Skin epidermis (tissue), 12 donors: ENCODE measurements at regions not wholly inside any gene's neighbourhood (a gene's known extent, or its start where the extent isn't known, plus 50 kb on each side); places are given as distances from the start of the nearest gene placed in this dataset.

Experiments
- H3K27ac ChIP-seq, 21 experiments: fragments of 200-600 bp; sonication (generic) in 11 of 21; one replicate each; pipeline ENCODE4 v1.5.0; 2020; ENCODE audit warnings: mild to moderate bottlenecking in 3 of 21, inconsistent platforms in 2 of 21, moderate library complexity in 2 of 21
- H3K4me3 ChIP-seq, 7 experiments: fragments of 200-600 bp; sonication (generic) in 2 of 7; one replicate each; pipeline ENCODE4 v1.5.0; 2020; ENCODE audit warnings: inconsistent platforms in 2 of 7, mild to moderate bottlenecking in 2 of 7, moderate library complexity in 1 of 7

- Histone ChIP-seq H3K27ac (no peak overlapping the region), H3K4me3 (no peak overlapping the region)
These were observed 329.9 kb downstream of the TRIB2 start for GRCh38 chr2:13046557-13047165.

- H3K27ac ChIP-seq: no peak overlapping the region
These were observed 334.0 kb downstream of the TRIB2 start for GRCh38 chr2:13050764-13051163.

GRCh38 chr2:13052547-13052946 lies 335.8 kb downstream of the TRIB2 start:
- Histone ChIP-seq H3K4me3 (no peak overlapping the region), H3K27ac (no peak overlapping the region)

More at GRCh38 chr2:13050764-13051163, 334.0 kb downstream of the TRIB2 start:
- H3K4me3 ChIP-seq: no peak overlapping the region

- H3K27ac ChIP-seq: no peak overlapping the region
These were observed 339.6 kb downstream of the TRIB2 start for GRCh38 chr2:13056259-13056843.

GRCh38 chr2:13057671-13058070 lies 340.9 kb downstream of the TRIB2 start:
- Histone ChIP-seq H3K27ac (no peak overlapping the region), H3K4me3 (no peak overlapping the region)

More at GRCh38 chr2:13056259-13056843, 339.6 kb downstream of the TRIB2 start:
- no peak overlapping the region for H3K4me3 ChIP-seq

- H3K27ac ChIP-seq: no peak overlapping the region
These were observed 349.9 kb downstream of the TRIB2 start for GRCh38 chr2:13066676-13067075.

GRCh38 chr2:13067508-13067907 lies 350.8 kb downstream of the TRIB2 start:
- no peak overlapping the region for H3K4me3 ChIP-seq

More at GRCh38 chr2:13066676-13067075, 349.9 kb downstream of the TRIB2 start:
- H3K4me3 ChIP-seq: no peak overlapping the region

GRCh38 chr2:13089971-13090370 lies 373.2 kb downstream of the TRIB2 start:
- H3K27ac ChIP-seq: no peak overlapping the region
- no peak overlapping the region for H3K4me3 ChIP-seq

More at GRCh38 chr2:13067508-13067907, 350.8 kb downstream of the TRIB2 start:
- H3K27ac ChIP-seq: no peak overlapping the region

- Histone ChIP-seq H3K27ac (no peak overlapping the region), H3K4me3 (no peak overlapping the region)
These were observed 374.7 kb downstream of the TRIB2 start for GRCh38 chr2:13091455-13091854.

- Histone ChIP-seq H3K4me3 (no peak overlapping the region), H3K27ac (no peak overlapping the region)
These were observed 375.2 kb downstream of the TRIB2 start for GRCh38 chr2:13091861-13092378.

- no peak overlapping the region for H3K4me3 ChIP-seq
- H3K27ac ChIP-seq: no peak overlapping the region
These were observed 376.8 kb downstream of the TRIB2 start for GRCh38 chr2:13093416-13093991.

GRCh38 chr2:13102397-13103063 lies 385.8 kb downstream of the TRIB2 start:
- Histone ChIP-seq H3K27ac (no peak overlapping the region), H3K4me3 (no peak overlapping the region)

GRCh38 chr2:13103151-13103550 lies 386.4 kb downstream of the TRIB2 start:
- no peak overlapping the region for H3K4me3 ChIP-seq
- H3K27ac ChIP-seq: no peak overlapping the region

GRCh38 chr2:13103778-13104493 lies 387.2 kb downstream of the TRIB2 start:
- Histone ChIP-seq H3K27ac (no peak overlapping the region), H3K4me3 (no peak overlapping the region)

- no peak overlapping the region for H3K27ac ChIP-seq
These were observed 388.0 kb downstream of the TRIB2 start for GRCh38 chr2:13104723-13105122.

GRCh38 chr2:13106302-13106701 lies 389.6 kb downstream of the TRIB2 start:
- Histone ChIP-seq H3K27ac (no peak overlapping the region), H3K4me3 (no peak overlapping the region)

More at GRCh38 chr2:13104723-13105122, 388.0 kb downstream of the TRIB2 start:
- no peak overlapping the region for H3K4me3 ChIP-seq

- Histone ChIP-seq H3K27ac (no peak overlapping the region), H3K4me3 (no peak overlapping the region)
These were observed 392.8 kb downstream of the TRIB2 start for GRCh38 chr2:13109516-13109915.

GRCh38 chr2:13110825-13111224 lies 394.1 kb downstream of the TRIB2 start:
- H3K27ac ChIP-seq: no peak overlapping the region
- H3K4me3 ChIP-seq: no peak overlapping the region

GRCh38 chr2:13113002-13113401 lies 396.3 kb downstream of the TRIB2 start:
- Histone ChIP-seq H3K4me3 (no peak overlapping the region), H3K27ac (no peak overlapping the region)

GRCh38 chr2:13114391-13114790 lies 397.7 kb downstream of the TRIB2 start:
- Histone ChIP-seq H3K27ac (no peak overlapping the region), H3K4me3 (no peak overlapping the region)
